ENCODE measurements at regions not wholly inside any gene's neighbourhood (a gene's known extent, or its start where the extent isn't known, plus 50 kb on each side); places are given as distances from the start of the nearest gene placed in this dataset.
"Not testable (repeated sequence)": the region's sequence is repeated elsewhere in the genome, so short reads cannot be mapped to it uniquely, and the experiment has no call there.

- not testable (repeated sequence) for DNase-seq
Observed at GRCh38 chr11:67940440-67940839, 63.5 kb downstream of the UNC93B1 start.

GRCh38 chr11:67938964-67939363, 64.9 kb downstream of the UNC93B1 start:
- DNase-seq = not testable (repeated sequence)

GRCh38 chr11:67938371-67938770, 65.5 kb downstream of the UNC93B1 start:
- DNase-seq = not testable (repeated sequence)

GRCh38 chr11:67923565-67923964, 80.3 kb downstream of the UNC93B1 start:
- not testable (repeated sequence) for DNase-seq

- not testable (repeated sequence) for DNase-seq
Observed at GRCh38 chr11:67920546-67920945, 83.4 kb downstream of the UNC93B1 start.

- not testable (repeated sequence) for DNase-seq
Observed at GRCh38 chr11:67912184-67912583, 91.7 kb downstream of the UNC93B1 start.

GRCh38 chr11:67911211-67911610, 92.7 kb downstream of the UNC93B1 start:
- DNase-seq = not testable (repeated sequence)

GRCh38 chr11:67910803-67911202, 93.1 kb downstream of the UNC93B1 start:
- DNase-seq = not testable (repeated sequence)

- DNase-seq = not testable (repeated sequence)
Observed at GRCh38 chr11:67906969-67907368, 96.9 kb downstream of the UNC93B1 start.

- DNase-seq = not testable (repeated sequence)
Observed at GRCh38 chr11:67899462-67899861, 104.4 kb downstream of the UNC93B1 start.

GRCh38 chr11:67893487-67893886, 110.4 kb downstream of the UNC93B1 start:
- not testable (repeated sequence) for DNase-seq

- not testable (repeated sequence) for DNase-seq
Observed at GRCh38 chr11:67889646-67890045, 114.3 kb downstream of the UNC93B1 start.

- not testable (repeated sequence) for DNase-seq
Observed at GRCh38 chr11:67888056-67888455, 115.8 kb downstream of the UNC93B1 start.

- DNase-seq = not testable (repeated sequence)
Observed at GRCh38 chr11:67886672-67887071, 117.2 kb downstream of the UNC93B1 start.

- not testable (repeated sequence) for DNase-seq
Observed at GRCh38 chr11:67886207-67886606, 117.7 kb downstream of the UNC93B1 start.

- DNase-seq = not testable (repeated sequence)
Observed at GRCh38 chr11:67885574-67885973, 118.3 kb downstream of the UNC93B1 start.

GRCh38 chr11:67884761-67885558, 118.9 kb downstream of the UNC93B1 start:
- DNase-seq = not testable (repeated sequence)

GRCh38 chr11:67884073-67884757, 119.7 kb downstream of the UNC93B1 start:
- DNase-seq = not testable (repeated sequence)

GRCh38 chr11:67882304-67882703, 121.6 kb downstream of the UNC93B1 start:
- DNase-seq = not testable (repeated sequence)

- DNase-seq = not testable (repeated sequence)
Observed at GRCh38 chr11:67881836-67882235, 122.1 kb downstream of the UNC93B1 start.

GRCh38 chr11:67880594-67881196, 123.2 kb downstream of the UNC93B1 start:
- not testable (repeated sequence) for DNase-seq

- DNase-seq = not testable (repeated sequence)
Observed at GRCh38 chr11:67878666-67879065, 125.2 kb downstream of the UNC93B1 start.

GRCh38 chr11:67877316-67877715, 126.6 kb downstream of the UNC93B1 start:
- DNase-seq = not testable (repeated sequence)
